ENCODE measurements at regions not wholly inside any gene's neighbourhood (a gene's known extent, or its start where the extent isn't known, plus 50 kb on each side); places are given as distances from the start of the nearest gene placed in this dataset.

DNA sequence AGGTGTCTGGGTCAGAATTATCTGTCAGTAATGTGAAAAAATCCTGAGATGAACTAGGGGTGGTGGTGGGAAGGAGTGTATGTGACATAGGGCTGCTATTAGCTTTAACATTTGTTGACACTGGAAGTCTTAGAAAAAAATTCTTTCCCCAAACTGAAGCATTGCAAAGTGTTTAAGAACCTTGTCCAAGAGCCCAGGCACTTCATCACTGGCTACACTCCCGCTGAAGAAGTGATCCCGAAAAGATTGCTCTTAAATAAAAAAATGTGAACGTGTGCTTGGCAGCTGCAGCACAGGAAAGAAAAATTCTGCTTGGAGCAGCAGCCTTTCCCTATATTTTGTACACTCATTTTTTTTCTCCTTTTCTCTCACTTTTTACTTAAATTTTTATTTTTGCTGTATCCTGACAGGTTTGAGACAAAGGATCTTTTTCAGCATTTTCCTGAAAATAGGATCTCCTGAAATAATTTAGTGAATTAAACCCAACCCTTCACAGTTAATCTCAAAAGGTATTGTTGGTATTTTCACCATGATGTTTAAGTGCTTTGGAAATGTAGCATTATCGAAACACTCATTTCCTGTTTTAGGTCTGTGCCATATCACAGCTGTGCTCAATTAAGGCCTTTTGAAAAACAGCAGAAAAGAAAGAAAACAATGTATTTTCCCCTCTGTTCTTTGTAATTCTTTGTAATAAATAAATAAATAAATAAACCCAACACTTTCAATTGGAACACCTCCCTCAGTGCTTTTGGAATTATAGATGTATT, 477.6 kb downstream of the ZNF385D start:
- TF ChIP-seq, protein P1, sequence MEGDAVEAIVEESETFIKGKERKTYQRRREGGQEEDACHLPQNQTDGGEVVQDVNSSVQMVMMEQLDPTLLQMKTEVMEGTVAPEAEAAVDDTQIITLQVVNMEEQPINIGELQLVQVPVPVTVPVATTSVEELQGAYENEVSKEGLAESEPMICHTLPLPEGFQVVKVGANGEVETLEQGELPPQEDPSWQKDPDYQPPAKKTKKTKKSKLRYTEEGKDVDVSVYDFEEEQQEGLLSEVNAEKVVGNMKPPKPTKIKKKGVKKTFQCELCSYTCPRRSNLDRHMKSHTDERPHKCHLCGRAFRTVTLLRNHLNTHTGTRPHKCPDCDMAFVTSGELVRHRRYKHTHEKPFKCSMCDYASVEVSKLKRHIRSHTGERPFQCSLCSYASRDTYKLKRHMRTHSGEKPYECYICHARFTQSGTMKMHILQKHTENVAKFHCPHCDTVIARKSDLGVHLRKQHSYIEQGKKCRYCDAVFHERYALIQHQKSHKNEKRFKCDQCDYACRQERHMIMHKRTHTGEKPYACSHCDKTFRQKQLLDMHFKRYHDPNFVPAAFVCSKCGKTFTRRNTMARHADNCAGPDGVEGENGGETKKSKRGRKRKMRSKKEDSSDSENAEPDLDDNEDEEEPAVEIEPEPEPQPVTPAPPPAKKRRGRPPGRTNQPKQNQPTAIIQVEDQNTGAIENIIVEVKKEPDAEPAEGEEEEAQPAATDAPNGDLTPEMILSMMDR (conservative IDR thresholded peaks at IDR 0.05), result no peak
- no peak for TF ChIP-seq ZFX (IDR thresholded peaks at IDR 0.05)

All from C4-2B (cell line).